C4-2B (cell line): ENCODE measurements at regions not wholly inside any gene's neighbourhood (a gene's known extent, or its start where the extent isn't known, plus 50 kb on each side); places are given as distances from the start of the nearest gene placed in this dataset.

Experiments
- ZFX ChIP-seq: fragments of 450-650 bp; IDR thresholded peaks from 2 replicates; pipeline ENCODE4 v1.6.1; 2017
- TF ChIP-seq, protein P1 (sequence below): fragments of 450-650 bp; conservative IDR thresholded peaks from 2 replicates; pipeline ENCODE4 v1.5.1; 2017; ENCODE audit warnings: mild to moderate bottlenecking

DNA sequence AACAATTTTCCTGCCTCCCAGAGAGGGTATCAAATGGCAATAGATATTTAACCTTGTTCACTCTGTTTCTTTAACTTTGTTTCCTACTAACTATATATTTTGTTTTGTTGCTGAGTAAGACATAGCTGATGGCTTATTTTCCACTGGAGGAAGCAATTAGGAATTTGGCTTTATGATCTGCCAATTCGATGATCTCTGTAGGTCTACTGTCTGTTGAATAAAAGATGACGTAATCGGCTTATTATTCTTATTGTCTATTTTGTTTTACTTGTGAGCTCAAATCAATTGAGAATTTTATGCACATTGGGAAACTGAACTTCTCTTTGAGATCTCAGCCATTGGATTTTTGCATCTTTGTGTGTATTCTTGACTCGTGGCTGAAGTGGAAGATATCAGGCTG lies 862.6 kb downstream of the EFNB2 start:
- TF ChIP-seq, protein P1, sequence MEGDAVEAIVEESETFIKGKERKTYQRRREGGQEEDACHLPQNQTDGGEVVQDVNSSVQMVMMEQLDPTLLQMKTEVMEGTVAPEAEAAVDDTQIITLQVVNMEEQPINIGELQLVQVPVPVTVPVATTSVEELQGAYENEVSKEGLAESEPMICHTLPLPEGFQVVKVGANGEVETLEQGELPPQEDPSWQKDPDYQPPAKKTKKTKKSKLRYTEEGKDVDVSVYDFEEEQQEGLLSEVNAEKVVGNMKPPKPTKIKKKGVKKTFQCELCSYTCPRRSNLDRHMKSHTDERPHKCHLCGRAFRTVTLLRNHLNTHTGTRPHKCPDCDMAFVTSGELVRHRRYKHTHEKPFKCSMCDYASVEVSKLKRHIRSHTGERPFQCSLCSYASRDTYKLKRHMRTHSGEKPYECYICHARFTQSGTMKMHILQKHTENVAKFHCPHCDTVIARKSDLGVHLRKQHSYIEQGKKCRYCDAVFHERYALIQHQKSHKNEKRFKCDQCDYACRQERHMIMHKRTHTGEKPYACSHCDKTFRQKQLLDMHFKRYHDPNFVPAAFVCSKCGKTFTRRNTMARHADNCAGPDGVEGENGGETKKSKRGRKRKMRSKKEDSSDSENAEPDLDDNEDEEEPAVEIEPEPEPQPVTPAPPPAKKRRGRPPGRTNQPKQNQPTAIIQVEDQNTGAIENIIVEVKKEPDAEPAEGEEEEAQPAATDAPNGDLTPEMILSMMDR = no peak
- no peak for TF ChIP-seq ZFX
